Gastroesophageal sphincter (tissue), 3 donors: ENCODE measurements at regions not wholly inside any gene's neighbourhood (a gene's known extent, or its start where the extent isn't known, plus 50 kb on each side); places are given as distances from the start of the nearest gene placed in this dataset.

ENCODE experiments used
- POLR2AphosphoS5 ChIP-seq: sonication (generic); formaldehyde crosslinking; IDR thresholded peaks from one replicate; pipeline ENCODE4 v1.6.1; 2017; ENCODE audit warnings: antibody characterized with exemption
- TF ChIP-seq, protein P1 (sequence below), 4 experiments: fragments of 200-600 bp in 2 of 4; fragments of 450-650 bp in 2 of 4; sonication (generic) in 1 of 4; IDR thresholded peaks; one replicate each; pipeline ENCODE4 v1.5.1; 2017 to 2019; ENCODE audit warnings: antibody characterized with exemption in 4 of 4, mild to moderate bottlenecking in 2 of 4, moderate library complexity in 2 of 4

DNA sequence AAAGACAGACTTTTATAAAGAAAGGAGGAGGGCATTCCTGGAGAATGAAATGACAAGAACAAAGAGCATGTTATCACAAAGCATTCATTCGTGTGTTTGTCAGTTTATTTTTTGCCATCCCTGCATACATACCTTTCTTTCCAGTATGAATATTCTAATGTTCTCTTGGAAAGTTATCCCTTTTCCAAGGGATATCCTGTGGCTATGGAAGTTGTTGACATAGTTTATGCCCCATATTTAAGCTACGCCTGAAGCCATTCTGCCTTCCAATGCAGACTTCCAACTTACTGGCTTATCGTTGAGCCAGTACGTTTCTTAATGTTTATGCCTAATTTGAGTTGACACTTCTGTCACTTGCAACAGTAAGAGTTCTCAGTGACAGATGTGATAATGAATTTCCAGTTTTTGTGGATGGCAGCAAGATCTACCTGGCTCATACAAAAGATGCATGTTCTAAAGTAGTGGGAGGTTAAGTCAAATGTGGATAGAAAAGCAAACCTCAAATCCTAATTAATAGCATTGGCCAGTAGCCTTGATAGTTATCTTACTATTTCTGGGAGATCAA, 133.3 kb upstream of the ANO3 start:
- TF ChIP-seq, protein P1, sequence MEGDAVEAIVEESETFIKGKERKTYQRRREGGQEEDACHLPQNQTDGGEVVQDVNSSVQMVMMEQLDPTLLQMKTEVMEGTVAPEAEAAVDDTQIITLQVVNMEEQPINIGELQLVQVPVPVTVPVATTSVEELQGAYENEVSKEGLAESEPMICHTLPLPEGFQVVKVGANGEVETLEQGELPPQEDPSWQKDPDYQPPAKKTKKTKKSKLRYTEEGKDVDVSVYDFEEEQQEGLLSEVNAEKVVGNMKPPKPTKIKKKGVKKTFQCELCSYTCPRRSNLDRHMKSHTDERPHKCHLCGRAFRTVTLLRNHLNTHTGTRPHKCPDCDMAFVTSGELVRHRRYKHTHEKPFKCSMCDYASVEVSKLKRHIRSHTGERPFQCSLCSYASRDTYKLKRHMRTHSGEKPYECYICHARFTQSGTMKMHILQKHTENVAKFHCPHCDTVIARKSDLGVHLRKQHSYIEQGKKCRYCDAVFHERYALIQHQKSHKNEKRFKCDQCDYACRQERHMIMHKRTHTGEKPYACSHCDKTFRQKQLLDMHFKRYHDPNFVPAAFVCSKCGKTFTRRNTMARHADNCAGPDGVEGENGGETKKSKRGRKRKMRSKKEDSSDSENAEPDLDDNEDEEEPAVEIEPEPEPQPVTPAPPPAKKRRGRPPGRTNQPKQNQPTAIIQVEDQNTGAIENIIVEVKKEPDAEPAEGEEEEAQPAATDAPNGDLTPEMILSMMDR (IDR thresholded peaks at IDR 0.05): no peak
- no peak for TF ChIP-seq POLR2AphosphoS5
